ENCODE measurements at regions not wholly inside any gene's neighbourhood (a gene's known extent, or its start where the extent isn't known, plus 50 kb on each side); places are given as distances from the start of the nearest gene placed in this dataset.

DNA sequence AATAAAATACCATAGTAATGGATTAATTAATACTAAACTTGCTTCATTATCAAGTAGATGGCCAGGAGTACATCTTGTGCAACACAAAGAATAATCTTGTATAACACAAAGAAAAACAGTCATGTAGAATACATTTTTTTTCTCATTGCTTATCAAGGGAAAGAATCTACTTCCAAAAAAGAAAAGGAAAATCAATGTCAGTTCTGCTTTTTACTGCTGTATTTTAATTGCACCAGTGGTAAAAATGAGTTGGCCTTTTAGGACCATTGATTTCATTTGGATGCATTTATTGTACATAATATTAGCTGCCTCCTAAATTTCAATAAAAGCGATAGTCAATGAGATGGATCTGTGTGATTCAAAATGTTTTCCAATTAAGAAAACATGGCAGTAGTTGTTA lies 96.9 kb upstream of the BTBD3 start (continued):
- TF ChIP-seq, protein P1, sequence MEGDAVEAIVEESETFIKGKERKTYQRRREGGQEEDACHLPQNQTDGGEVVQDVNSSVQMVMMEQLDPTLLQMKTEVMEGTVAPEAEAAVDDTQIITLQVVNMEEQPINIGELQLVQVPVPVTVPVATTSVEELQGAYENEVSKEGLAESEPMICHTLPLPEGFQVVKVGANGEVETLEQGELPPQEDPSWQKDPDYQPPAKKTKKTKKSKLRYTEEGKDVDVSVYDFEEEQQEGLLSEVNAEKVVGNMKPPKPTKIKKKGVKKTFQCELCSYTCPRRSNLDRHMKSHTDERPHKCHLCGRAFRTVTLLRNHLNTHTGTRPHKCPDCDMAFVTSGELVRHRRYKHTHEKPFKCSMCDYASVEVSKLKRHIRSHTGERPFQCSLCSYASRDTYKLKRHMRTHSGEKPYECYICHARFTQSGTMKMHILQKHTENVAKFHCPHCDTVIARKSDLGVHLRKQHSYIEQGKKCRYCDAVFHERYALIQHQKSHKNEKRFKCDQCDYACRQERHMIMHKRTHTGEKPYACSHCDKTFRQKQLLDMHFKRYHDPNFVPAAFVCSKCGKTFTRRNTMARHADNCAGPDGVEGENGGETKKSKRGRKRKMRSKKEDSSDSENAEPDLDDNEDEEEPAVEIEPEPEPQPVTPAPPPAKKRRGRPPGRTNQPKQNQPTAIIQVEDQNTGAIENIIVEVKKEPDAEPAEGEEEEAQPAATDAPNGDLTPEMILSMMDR (conservative IDR thresholded peaks at IDR 0.05; ENCODE audit: low read depth in 2 of 2): no peak
- no peak for TF ChIP-seq POLR2AphosphoS5 (IDR thresholded peaks at IDR 0.05; ENCODE audit: low read depth)
- TF ChIP-seq ZNF114 (CRISPR knock-in tag; IDR thresholded peaks at IDR 0.05): no peak
- no peak for TF ChIP-seq EZH2 (IDR thresholded peaks at IDR 0.05; ENCODE audit: low read depth, unreplicated experiment)
- TF ChIP-seq, protein P2, sequence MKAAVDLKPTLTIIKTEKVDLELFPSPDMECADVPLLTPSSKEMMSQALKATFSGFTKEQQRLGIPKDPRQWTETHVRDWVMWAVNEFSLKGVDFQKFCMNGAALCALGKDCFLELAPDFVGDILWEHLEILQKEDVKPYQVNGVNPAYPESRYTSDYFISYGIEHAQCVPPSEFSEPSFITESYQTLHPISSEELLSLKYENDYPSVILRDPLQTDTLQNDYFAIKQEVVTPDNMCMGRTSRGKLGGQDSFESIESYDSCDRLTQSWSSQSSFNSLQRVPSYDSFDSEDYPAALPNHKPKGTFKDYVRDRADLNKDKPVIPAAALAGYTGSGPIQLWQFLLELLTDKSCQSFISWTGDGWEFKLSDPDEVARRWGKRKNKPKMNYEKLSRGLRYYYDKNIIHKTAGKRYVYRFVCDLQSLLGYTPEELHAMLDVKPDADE (IDR thresholded peaks at IDR 0.05): no peak
- TF ChIP-seq EZH2phosphoT487 (IDR thresholded peaks at IDR 0.05; ENCODE audit: unreplicated experiment): no peak
- TF ChIP-seq NANOG (IDR thresholded peaks at IDR 0.05; ENCODE audit: borderline replicate concordance): no peak
- TF ChIP-seq STAT1 (IDR thresholded peaks at IDR 0.05; ENCODE audit: unreplicated experiment): no peak

DNA sequence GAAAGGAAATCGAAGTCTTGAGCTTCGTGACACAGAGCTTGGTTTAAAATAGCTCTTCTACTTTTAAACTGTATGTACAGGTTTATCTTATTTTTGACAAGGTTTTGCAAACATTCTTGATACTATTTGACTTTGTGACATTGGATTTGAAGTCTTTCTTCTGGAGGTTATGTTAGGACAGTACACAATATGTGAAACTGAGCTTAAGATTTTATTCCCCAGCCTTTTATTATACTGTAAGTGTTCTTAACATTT lies 95.2 kb upstream of the BTBD3 start:
- peaks cover 4% of the 10 kb centered on the region; the same call in 1 of the 2 replicates for H4K20me1 ChIP-seq (replicated peaks; ENCODE audit: insufficient read depth)
- no peaks in the 10 kb centered on the region for H3K9me2 ChIP-seq (ENCODE audit: insufficient read depth)
- H3F3A ChIP-seq (replicated peaks; ENCODE audit: low read depth): no peaks in the 10 kb centered on the region
- no peaks in the 10 kb centered on the region for H3K79me2 ChIP-seq (replicated peaks; ENCODE audit: insufficient read depth)
- Mint-ChIP-seq H3K36me3 (ENCODE audit: low read depth) (no peaks in the 10 kb centered on the region), H3K27ac (no peak overlapping the region), H3K9me3 (no peaks in the 10 kb centered on the region), H3K27me3 (ENCODE audit: insufficient read depth, low read depth, poor library complexity) (peaks cover 11% of the 10 kb centered on the region), H3K4me3 (no peak overlapping the region), H3K4me1 (no peaks in the 10 kb centered on the region)
- no peak overlapping the region for H2AFZ ChIP-seq
- H3K27ac ChIP-seq (ENCODE audit: low read depth): no peak overlapping the region
- no peak overlapping the region for H3K4me3 ChIP-seq
- DNase-seq (ENCODE audit: low spot score) (no peak), ATAC-seq (no peak)
- H3K4me2 ChIP-seq: no peak overlapping the region
- TF ChIP-seq, protein P1 (conservative IDR thresholded peaks at IDR 0.05; ENCODE audit: low read depth in 2 of 2): no peak
- no peak for TF ChIP-seq POLR2AphosphoS5 (IDR thresholded peaks at IDR 0.05; ENCODE audit: low read depth)
- TF ChIP-seq EZH2phosphoT487 (IDR thresholded peaks at IDR 0.05; ENCODE audit: unreplicated experiment): no peak
- TF ChIP-seq, protein P3, sequence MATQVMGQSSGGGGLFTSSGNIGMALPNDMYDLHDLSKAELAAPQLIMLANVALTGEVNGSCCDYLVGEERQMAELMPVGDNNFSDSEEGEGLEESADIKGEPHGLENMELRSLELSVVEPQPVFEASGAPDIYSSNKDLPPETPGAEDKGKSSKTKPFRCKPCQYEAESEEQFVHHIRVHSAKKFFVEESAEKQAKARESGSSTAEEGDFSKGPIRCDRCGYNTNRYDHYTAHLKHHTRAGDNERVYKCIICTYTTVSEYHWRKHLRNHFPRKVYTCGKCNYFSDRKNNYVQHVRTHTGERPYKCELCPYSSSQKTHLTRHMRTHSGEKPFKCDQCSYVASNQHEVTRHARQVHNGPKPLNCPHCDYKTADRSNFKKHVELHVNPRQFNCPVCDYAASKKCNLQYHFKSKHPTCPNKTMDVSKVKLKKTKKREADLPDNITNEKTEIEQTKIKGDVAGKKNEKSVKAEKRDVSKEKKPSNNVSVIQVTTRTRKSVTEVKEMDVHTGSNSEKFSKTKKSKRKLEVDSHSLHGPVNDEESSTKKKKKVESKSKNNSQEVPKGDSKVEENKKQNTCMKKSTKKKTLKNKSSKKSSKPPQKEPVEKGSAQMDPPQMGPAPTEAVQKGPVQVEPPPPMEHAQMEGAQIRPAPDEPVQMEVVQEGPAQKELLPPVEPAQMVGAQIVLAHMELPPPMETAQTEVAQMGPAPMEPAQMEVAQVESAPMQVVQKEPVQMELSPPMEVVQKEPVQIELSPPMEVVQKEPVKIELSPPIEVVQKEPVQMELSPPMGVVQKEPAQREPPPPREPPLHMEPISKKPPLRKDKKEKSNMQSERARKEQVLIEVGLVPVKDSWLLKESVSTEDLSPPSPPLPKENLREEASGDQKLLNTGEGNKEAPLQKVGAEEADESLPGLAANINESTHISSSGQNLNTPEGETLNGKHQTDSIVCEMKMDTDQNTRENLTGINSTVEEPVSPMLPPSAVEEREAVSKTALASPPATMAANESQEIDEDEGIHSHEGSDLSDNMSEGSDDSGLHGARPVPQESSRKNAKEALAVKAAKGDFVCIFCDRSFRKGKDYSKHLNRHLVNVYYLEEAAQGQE (IDR thresholded peaks at IDR 0.05; ENCODE audit: unreplicated experiment): no peak
- no peak for TF ChIP-seq EZH2 (IDR thresholded peaks at IDR 0.05; ENCODE audit: low read depth, unreplicated experiment)
- TF ChIP-seq NANOG (IDR thresholded peaks at IDR 0.05; ENCODE audit: borderline replicate concordance): no peak
- peaks cover 62% of the 10 kb centered on the region for H3K27me3 ChIP-seq (ENCODE audit: insufficient read depth)
- H3K36me3 ChIP-seq (ENCODE audit: insufficient read depth): no peaks in the 10 kb centered on the region
- peaks cover 5% of the 10 kb centered on the region; the same call in 1 of the 2 replicates for H3K4me1 ChIP-seq (ENCODE audit: insufficient read depth)

Measured in GM23338 (cell line).